HEK293 (cell line): ENCODE measurements at regions not wholly inside any gene's neighbourhood (a gene's known extent, or its start where the extent isn't known, plus 50 kb on each side); places are given as distances from the start of the nearest gene placed in this dataset.

ENCODE experiments used
- CTCF ChIA-PET: fragments of 350-600 bp; formaldehyde crosslinking; extraction: SDS; loops from one replicate; lab custom pipeline; 2021; ENCODE audit warnings: antibody characterized with exemption; lab: Yijun Ruan, JAX
- POLR2A ChIA-PET: fragments of 300-600 bp; formaldehyde crosslinking; extraction: SDS; loops from one replicate; lab custom pipeline; 2020; ENCODE audit warnings: antibody characterized with exemption, inconsistent platforms; lab: Yijun Ruan, JAX
- H3K27ac ChIP-seq: fragments of 200-500 bp; sonication (Bioruptor generic); 2 replicates; pipeline ENCODE4 v1.5.1; 2014; ENCODE audit warnings: low read depth, low read length, control low read depth, inconsistent platforms; ENCODE audit errors: extremely low read depth
- H3K36me3 ChIP-seq, 2 experiments: fragments of 200-500 bp in 1 of 2; sonication (Bioruptor generic) in 1 of 2; 1 replicate in 1 of 2; 2 replicates in 1 of 2; pipeline ENCODE4 v1.5.1; 2014 to 2017; ENCODE audit warnings: inconsistent platforms in 2 of 2, low read length in 2 of 2; ENCODE audit not compliant: control insufficient read depth in 2 of 2, insufficient read depth in 1 of 2
- H3K4me1 ChIP-seq: fragments of 200-500 bp; sonication (Bioruptor generic); 2 replicates; pipeline ENCODE4 v1.5.1; 2014; ENCODE audit warnings: mild to moderate bottlenecking, low read length, inconsistent platforms; ENCODE audit not compliant: control insufficient read depth, insufficient read depth
- H3K4me3 ChIP-seq: 2 replicates; pipeline ENCODE4 v1.5.1; 2011; ENCODE audit warnings: low read depth, mild to moderate bottlenecking, control low read depth, low read length, moderate library complexity
- H3K9me3 ChIP-seq: fragments of 200-500 bp; sonication (Bioruptor generic); 2 replicates; pipeline ENCODE4 v1.5.1; 2014; ENCODE audit warnings: low read depth, low read length, inconsistent platforms; ENCODE audit not compliant: control insufficient read depth, insufficient read depth
- BCL11B ChIP-seq: fragments of 450-650 bp; formaldehyde crosslinking; IDR thresholded peaks from 2 replicates; pipeline ENCODE4 v1.5.1; 2016; ENCODE audit warnings: low read depth, missing biosample characterization, missing genetic modification characterization
- SP2 ChIP-seq: fragments of 450-650 bp; formaldehyde crosslinking; IDR thresholded peaks from 2 replicates; pipeline ENCODE4 v1.5.1; 2016; ENCODE audit warnings: missing biosample characterization, missing genetic modification characterization
- YY1 ChIP-seq: fragments of 450-650 bp; formaldehyde crosslinking; IDR thresholded peaks from 2 replicates; pipeline ENCODE4 v1.5.1; 2018; ENCODE audit warnings: missing biosample characterization, missing genetic modification characterization
- ZNF114 ChIP-seq: fragments of 450-650 bp; formaldehyde crosslinking; IDR thresholded peaks from 2 replicates; pipeline ENCODE4 v1.5.0; 2017; ENCODE audit warnings: missing biosample characterization, missing genetic modification characterization
- ZNF2 ChIP-seq: fragments of 450-650 bp; formaldehyde crosslinking; IDR thresholded peaks from 2 replicates; pipeline ENCODE4 v1.5.1; 2016; ENCODE audit warnings: missing biosample characterization, missing genetic modification characterization
- ZNF292 ChIP-seq: fragments of 450-650 bp; formaldehyde crosslinking; IDR thresholded peaks from 2 replicates; pipeline ENCODE4 v1.5.1; 2016; ENCODE audit warnings: low read depth, missing biosample characterization, missing genetic modification characterization, borderline replicate concordance
- ZNF324 ChIP-seq: fragments of 450-650 bp; formaldehyde crosslinking; IDR thresholded peaks from 2 replicates; pipeline ENCODE4 v1.5.1; 2016; ENCODE audit warnings: missing biosample characterization, missing genetic modification characterization
- ZNF621 ChIP-seq: fragments of 450-650 bp; formaldehyde crosslinking; IDR thresholded peaks from 2 replicates; pipeline ENCODE4 v1.5.1; 2017; ENCODE audit warnings: missing biosample characterization, missing genetic modification characterization
- TF ChIP-seq, protein P1 (sequence below): fragments of 450-650 bp; formaldehyde crosslinking; IDR thresholded peaks from 2 replicates; pipeline ENCODE4 v1.5.1; 2016; ENCODE audit warnings: missing biosample characterization, missing genetic modification characterization
- TF ChIP-seq, protein P2 (sequence below): fragments of 450-650 bp; formaldehyde crosslinking; IDR thresholded peaks from 2 replicates; pipeline ENCODE4 v1.5.0; 2017; ENCODE audit warnings: missing biosample characterization, missing genetic modification characterization, borderline replicate concordance
- TF ChIP-seq, protein P3 (sequence below): fragments of 450-650 bp; formaldehyde crosslinking; IDR thresholded peaks from 2 replicates; pipeline ENCODE4 v1.5.1; 2016; ENCODE audit warnings: missing biosample characterization, missing genetic modification characterization, borderline replicate concordance
- TF ChIP-seq, protein P4 (sequence below): fragments of 450-650 bp; formaldehyde crosslinking; optimal IDR thresholded peaks from 2 replicates; pipeline ENCODE3; 2016; ENCODE audit warnings: missing biosample characterization, mild to moderate bottlenecking, missing genetic modification characterization
- TF ChIP-seq, protein P5 (sequence below): fragments of 450-650 bp; formaldehyde crosslinking; IDR thresholded peaks from 2 replicates; pipeline ENCODE4 v1.5.1; 2017; ENCODE audit warnings: missing biosample characterization, missing genetic modification characterization
- TF ChIP-seq, protein P6 (sequence below): fragments of 450-650 bp; formaldehyde crosslinking; IDR thresholded peaks from 2 replicates; pipeline ENCODE4 v1.5.1; 2016; ENCODE audit warnings: missing biosample characterization, missing genetic modification characterization

DNA sequence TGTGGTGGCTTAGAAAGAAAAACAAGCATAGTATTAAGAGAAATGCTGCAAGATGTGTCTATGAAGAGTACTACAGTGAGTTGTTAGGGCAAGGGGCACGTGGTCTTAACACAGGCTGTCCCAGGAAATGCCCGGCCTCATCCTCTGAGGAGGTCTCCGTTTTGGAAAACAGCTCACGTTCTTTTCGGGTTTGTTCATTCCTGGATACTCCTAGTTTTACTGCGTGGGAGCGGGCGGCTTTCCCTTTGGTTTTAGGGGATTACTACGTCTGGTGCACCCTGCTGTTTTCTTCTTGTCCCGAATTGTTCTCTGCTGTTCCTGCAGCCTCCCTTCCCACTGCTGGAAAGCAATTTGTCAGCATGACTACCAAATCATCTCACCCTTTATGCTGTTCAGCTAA is 55.5 kb upstream of the RAB6D start (continued):
- TF ChIP-seq, protein P1, sequence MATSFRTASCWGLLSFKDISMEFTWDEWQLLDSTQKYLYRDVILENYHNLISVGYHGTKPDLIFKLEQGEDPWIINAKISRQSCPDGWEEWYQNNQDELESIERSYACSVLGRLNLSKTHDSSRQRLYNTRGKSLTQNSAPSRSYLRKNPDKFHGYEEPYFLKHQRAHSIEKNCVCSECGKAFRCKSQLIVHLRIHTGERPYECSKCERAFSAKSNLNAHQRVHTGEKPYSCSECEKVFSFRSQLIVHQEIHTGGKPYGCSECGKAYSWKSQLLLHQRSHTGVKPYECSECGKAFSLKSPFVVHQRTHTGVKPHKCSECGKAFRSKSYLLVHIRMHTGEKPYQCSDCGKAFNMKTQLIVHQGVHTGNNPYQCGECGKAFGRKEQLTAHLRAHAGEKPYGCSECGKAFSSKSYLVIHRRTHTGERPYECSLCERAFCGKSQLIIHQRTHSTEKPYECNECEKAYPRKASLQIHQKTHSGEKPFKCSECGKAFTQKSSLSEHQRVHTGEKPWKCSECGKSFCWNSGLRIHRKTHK (tag by site-specific recombination), result no peak

DNA sequence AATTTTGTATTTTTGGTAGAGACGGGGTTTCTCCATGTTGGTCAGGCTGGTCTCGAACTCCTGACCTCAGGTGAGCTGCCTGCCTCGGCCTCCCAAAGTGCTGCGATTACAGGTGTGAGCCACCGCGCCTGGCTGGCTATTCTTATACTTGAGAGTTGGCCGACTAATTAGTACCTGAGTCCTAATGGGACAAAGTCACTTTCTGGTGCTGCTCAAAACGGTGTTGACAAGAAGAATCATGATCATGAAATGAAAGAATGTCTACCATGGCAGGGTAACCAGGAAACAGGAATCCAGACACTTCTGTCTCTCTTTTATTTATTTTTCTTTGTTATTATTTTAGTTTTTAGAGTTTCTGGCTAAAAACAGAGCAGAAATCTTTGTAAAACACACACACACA is 54.7 kb upstream of the RAB6D start:
- TF ChIP-seq, protein P2, sequence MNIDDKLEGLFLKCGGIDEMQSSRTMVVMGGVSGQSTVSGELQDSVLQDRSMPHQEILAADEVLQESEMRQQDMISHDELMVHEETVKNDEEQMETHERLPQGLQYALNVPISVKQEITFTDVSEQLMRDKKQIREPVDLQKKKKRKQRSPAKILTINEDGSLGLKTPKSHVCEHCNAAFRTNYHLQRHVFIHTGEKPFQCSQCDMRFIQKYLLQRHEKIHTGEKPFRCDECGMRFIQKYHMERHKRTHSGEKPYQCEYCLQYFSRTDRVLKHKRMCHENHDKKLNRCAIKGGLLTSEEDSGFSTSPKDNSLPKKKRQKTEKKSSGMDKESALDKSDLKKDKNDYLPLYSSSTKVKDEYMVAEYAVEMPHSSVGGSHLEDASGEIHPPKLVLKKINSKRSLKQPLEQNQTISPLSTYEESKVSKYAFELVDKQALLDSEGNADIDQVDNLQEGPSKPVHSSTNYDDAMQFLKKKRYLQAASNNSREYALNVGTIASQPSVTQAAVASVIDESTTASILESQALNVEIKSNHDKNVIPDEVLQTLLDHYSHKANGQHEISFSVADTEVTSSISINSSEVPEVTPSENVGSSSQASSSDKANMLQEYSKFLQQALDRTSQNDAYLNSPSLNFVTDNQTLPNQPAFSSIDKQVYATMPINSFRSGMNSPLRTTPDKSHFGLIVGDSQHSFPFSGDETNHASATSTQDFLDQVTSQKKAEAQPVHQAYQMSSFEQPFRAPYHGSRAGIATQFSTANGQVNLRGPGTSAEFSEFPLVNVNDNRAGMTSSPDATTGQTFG (tag by site-specific recombination), result no peak
- no peak for TF ChIP-seq ZNF114 (tag by site-specific recombination)
- TF ChIP-seq, protein P3, sequence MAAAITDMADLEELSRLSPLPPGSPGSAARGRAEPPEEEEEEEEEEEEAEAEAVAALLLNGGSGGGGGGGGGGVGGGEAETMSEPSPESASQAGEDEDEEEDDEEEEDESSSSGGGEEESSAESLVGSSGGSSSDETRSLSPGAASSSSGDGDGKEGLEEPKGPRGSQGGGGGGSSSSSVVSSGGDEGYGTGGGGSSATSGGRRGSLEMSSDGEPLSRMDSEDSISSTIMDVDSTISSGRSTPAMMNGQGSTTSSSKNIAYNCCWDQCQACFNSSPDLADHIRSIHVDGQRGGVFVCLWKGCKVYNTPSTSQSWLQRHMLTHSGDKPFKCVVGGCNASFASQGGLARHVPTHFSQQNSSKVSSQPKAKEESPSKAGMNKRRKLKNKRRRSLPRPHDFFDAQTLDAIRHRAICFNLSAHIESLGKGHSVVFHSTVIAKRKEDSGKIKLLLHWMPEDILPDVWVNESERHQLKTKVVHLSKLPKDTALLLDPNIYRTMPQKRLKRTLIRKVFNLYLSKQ (tag by site-specific recombination), result no peak
- no peak for TF ChIP-seq BCL11B (tag by site-specific recombination)
- TF ChIP-seq ZNF2 (tag by site-specific recombination), result no peak
- TF ChIP-seq ZNF621 (tag by site-specific recombination), result no peak
- TF ChIP-seq, protein P4, sequence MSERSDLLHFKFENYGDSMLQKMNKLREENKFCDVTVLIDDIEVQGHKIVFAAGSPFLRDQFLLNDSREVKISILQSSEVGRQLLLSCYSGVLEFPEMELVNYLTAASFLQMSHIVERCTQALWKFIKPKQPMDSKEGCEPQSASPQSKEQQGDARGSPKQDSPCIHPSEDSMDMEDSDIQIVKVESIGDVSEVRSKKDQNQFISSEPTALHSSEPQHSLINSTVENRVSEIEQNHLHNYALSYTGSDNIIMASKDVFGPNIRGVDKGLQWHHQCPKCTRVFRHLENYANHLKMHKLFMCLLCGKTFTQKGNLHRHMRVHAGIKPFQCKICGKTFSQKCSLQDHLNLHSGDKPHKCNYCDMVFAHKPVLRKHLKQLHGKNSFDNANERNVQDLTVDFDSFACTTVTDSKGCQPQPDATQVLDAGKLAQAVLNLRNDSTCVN (tag by site-specific recombination), result no peak
- TF ChIP-seq SP2 (tag by site-specific recombination), result no peak
- no peak for TF ChIP-seq ZNF324 (tag by site-specific recombination)
- no peak for TF ChIP-seq YY1 (tag by site-specific recombination)
- TF ChIP-seq, protein P5, sequence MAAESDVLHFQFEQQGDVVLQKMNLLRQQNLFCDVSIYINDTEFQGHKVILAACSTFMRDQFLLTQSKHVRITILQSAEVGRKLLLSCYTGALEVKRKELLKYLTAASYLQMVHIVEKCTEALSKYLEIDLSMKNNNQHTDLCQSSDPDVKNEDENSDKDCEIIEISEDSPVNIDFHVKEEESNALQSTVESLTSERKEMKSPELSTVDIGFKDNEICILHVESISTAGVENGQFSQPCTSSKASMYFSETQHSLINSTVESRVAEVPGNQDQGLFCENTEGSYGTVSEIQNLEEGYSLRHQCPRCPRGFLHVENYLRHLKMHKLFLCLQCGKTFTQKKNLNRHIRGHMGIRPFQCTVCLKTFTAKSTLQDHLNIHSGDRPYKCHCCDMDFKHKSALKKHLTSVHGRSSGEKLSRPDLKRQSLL (tag by site-specific recombination), result no peak
- no peak for TF ChIP-seq ZNF292 (tag by site-specific recombination)
- TF ChIP-seq, protein P6, sequence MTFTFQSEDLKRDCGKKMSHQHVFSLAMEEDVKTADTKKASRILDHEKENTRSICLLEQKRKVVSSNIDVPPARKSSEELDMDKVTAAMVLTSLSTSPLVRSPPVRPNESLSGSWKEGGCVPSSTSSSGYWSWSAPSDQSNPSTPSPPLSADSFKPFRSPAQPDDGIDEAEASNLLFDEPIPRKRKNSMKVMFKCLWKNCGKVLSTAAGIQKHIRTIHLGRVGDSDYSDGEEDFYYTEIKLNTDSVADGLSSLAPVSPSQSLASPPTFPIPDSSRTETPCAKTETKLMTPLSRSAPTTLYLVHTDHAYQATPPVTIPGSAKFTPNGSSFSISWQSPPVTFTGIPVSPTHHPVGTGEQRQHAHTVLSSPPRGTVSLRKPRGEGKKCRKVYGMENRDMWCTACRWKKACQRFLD (tag by site-specific recombination), result no peak
- Histone ChIP-seq H3K4me1 (no peaks in the 10 kb centered on the region; the same call in 1 of the 2 replicates), H3K36me3 (no peaks in the 10 kb centered on the region), H3K4me3 (no peak overlapping the region), H3K27ac (no peak overlapping the region), H3K9me3 (no peaks in the 10 kb centered on the region)
- POLR2A ChIA-PET, result no interaction called here
- CTCF ChIA-PET, result no interaction called here
